HEK293T (cell line): ENCODE measurements at regions not wholly inside any gene's neighbourhood (a gene's known extent, or its start where the extent isn't known, plus 50 kb on each side); places are given as distances from the start of the nearest gene placed in this dataset.

ENCODE experiments used
- ARNT ChIP-seq: fragments of 450-650 bp; IDR thresholded peaks from 2 replicates; pipeline ENCODE4 v1.6.1; 2017; ENCODE audit warnings: mild to moderate bottlenecking
- CTBP1 ChIP-seq: fragments of 450-650 bp; IDR thresholded peaks from 2 replicates; pipeline ENCODE4 v1.6.1; 2016; ENCODE audit warnings: borderline replicate concordance
- ELF4 ChIP-seq: fragments of 450-650 bp; IDR thresholded peaks from 2 replicates; pipeline ENCODE4 v1.6.1; 2017; ENCODE audit warnings: antibody characterized with exemption
- FOXA1 ChIP-seq: fragments of 450-650 bp; IDR thresholded peaks from 2 replicates; pipeline ENCODE4 v1.6.1; 2016; ENCODE audit warnings: mild to moderate bottlenecking
- FOXK2 ChIP-seq: fragments of 450-650 bp; IDR thresholded peaks from 2 replicates; pipeline ENCODE4 v1.6.1; 2016; ENCODE audit warnings: mild to moderate bottlenecking
- FOXM1 ChIP-seq: fragments of 450-650 bp; IDR thresholded peaks from 2 replicates; pipeline ENCODE4 v1.6.1; 2017; ENCODE audit warnings: mild to moderate bottlenecking, borderline replicate concordance
- HDGF ChIP-seq: fragments of 450-650 bp; IDR thresholded peaks from 2 replicates; pipeline ENCODE4 v1.6.1; 2017; ENCODE audit warnings: antibody characterized with exemption, borderline replicate concordance
- L3MBTL2 ChIP-seq: fragments of 450-650 bp; conservative IDR thresholded peaks from 2 replicates; pipeline ENCODE4 v1.6.1; 2016; ENCODE audit warnings: mild to moderate bottlenecking
- NFRKB ChIP-seq: fragments of 450-650 bp; IDR thresholded peaks from 2 replicates; pipeline ENCODE4 v1.6.1; 2016; ENCODE audit warnings: mild to moderate bottlenecking, moderate library complexity
- SP1 ChIP-seq: fragments of 450-650 bp; IDR thresholded peaks from 2 replicates; pipeline ENCODE4 v1.6.1; 2017
- SUZ12 ChIP-seq: fragments of 450-650 bp; IDR thresholded peaks from 2 replicates; pipeline ENCODE4 v1.6.1; 2016; ENCODE audit warnings: mild to moderate bottlenecking
- TARDBP ChIP-seq: fragments of 450-650 bp; IDR thresholded peaks from 2 replicates; pipeline ENCODE4 v1.6.1; 2016
- ZNF384 ChIP-seq: fragments of 450-650 bp; IDR thresholded peaks from 2 replicates; pipeline ENCODE4 v1.6.1; 2016

DNA sequence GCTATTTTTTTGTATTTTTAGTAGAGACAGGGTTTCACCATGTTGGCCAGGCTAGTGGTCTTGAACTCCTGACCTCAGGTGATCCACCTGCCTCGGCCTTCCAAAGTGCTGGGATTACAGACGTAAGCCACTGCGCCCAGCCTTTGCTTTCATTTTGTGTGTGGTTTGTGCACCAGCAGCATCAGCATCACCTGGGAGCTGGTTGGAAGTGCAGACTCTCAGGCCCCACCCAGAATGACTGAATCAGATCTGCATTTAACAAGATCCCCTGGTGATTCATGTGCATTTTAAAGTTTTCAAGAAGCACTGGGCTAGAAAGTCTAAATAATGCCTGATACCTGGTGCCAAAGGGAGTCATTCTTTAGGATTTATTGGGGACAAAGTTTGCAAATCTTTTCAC lies 73.4 kb upstream of the BNIP2 start:
- no peak for TF ChIP-seq FOXK2
- TF ChIP-seq SUZ12: no peak
- TF ChIP-seq SP1: no peak
- TF ChIP-seq ELF4: no peak
- TF ChIP-seq HDGF: no peak
- TF ChIP-seq TARDBP: no peak
- TF ChIP-seq FOXM1: no peak
- TF ChIP-seq CTBP1: no peak
- no peak for TF ChIP-seq ARNT
- no peak for TF ChIP-seq FOXA1
- TF ChIP-seq NFRKB: no peak
- TF ChIP-seq L3MBTL2: no peak
- TF ChIP-seq ZNF384: no peak
